ENCODE measurements at regions not wholly inside any gene's neighbourhood (a gene's known extent, or its start where the extent isn't known, plus 50 kb on each side); places are given as distances from the start of the nearest gene placed in this dataset.
"Not testable (repeated sequence)": the region's sequence is repeated elsewhere in the genome, so short reads cannot be mapped to it uniquely, and the experiment has no call there.

GRCh38 chr2:215245919-215246318 lies 65.9 kb upstream of the ATIC start:
- not testable (repeated sequence) for TF ChIP-seq MTA3 (IDR thresholded peaks at IDR 0.05; ENCODE audit: borderline replicate concordance, low read length); ATF2 (IDR thresholded peaks at IDR 0.05; ENCODE audit: low read length); NR2C2 (IDR thresholded peaks at IDR 0.05; ENCODE audit: borderline replicate concordance, control insufficient read depth, insufficient read length, low read depth); CHD2 (IDR thresholded peaks at IDR 0.05; ENCODE audit: borderline replicate concordance, low read depth, low read length); CTCF (IDR thresholded peaks at IDR 0.05 in 2 of 3, conservative IDR thresholded peaks at IDR 0.05 in 1 of 3; ENCODE audit: control insufficient read depth in 2 of 3, extremely low read depth in 1 of 3, insufficient read depth in 1 of 3, low read depth in 3 of 3, low read length in 3 of 3); HDGF (IDR thresholded peaks at IDR 0.05); ELK1 (IDR thresholded peaks at IDR 0.05; ENCODE audit: low read depth, low read length); REST (IDR thresholded peaks at IDR 0.05; ENCODE audit: low read depth, low read length); NR2C1 (IDR thresholded peaks at IDR 0.05); POLR2A (IDR thresholded peaks at IDR 0.05; ENCODE audit: low read depth, low read length); SMC3 (IDR thresholded peaks at IDR 0.05; ENCODE audit: borderline replicate concordance, low read length)
